HG02884 (cell line): ENCODE measurements at regions not wholly inside any gene's neighbourhood (a gene's known extent, or its start where the extent isn't known, plus 50 kb on each side); places are given as distances from the start of the nearest gene placed in this dataset.
"Not testable (repeated sequence)": the region's sequence is repeated elsewhere in the genome, so short reads cannot be mapped to it uniquely, and the experiment has no call there.

Experiments
- ATAC-seq: cut with Tn5 transposase; IDR thresholded peaks from one replicate; pipeline ENCODE4 v1.9.1; 2021; ENCODE audit warnings: mild to moderate bottlenecking, moderate library complexity; ENCODE audit not compliant: unreplicated experiment

- no peak for ATAC-seq
Observed at GRCh38 chr13:89518289-89519077, 1829.0 kb upstream of the MIR17HG start.

- no peak for ATAC-seq
Observed at GRCh38 chr13:89520468-89520867, 1827.0 kb upstream of the MIR17HG start.

- ATAC-seq = not testable (repeated sequence)
Observed at GRCh38 chr13:89521672-89522071, 1825.8 kb upstream of the MIR17HG start.

- no peak for ATAC-seq
Observed at GRCh38 chr13:89541091-89542030, 1806.1 kb upstream of the MIR17HG start.

- no peak for ATAC-seq
Observed at GRCh38 chr13:89550938-89551337, 1796.5 kb upstream of the MIR17HG start.

GRCh38 chr13:89554801-89555200 lies 1792.7 kb upstream of the MIR17HG start:
- ATAC-seq = no peak

GRCh38 chr13:89565476-89566100 lies 1781.9 kb upstream of the MIR17HG start:
- ATAC-seq = no peak

GRCh38 chr13:89567025-89567424 lies 1780.5 kb upstream of the MIR17HG start:
- no peak for ATAC-seq

GRCh38 chr13:89568276-89568675 lies 1779.2 kb upstream of the MIR17HG start:
- no peak for ATAC-seq

GRCh38 chr13:89568746-89569145 lies 1778.7 kb upstream of the MIR17HG start:
- ATAC-seq = no peak

GRCh38 chr13:89571676-89572075 lies 1775.8 kb upstream of the MIR17HG start:
- ATAC-seq = no peak

GRCh38 chr13:89574077-89574476 lies 1773.4 kb upstream of the MIR17HG start:
- no peak for ATAC-seq

GRCh38 chr13:89577301-89577700 lies 1770.2 kb upstream of the MIR17HG start:
- ATAC-seq = no peak

- ATAC-seq = no peak
Observed at GRCh38 chr13:89584058-89584620, 1763.3 kb upstream of the MIR17HG start.

- ATAC-seq = no peak
Observed at GRCh38 chr13:89602655-89603054, 1744.8 kb upstream of the MIR17HG start.

- no peak for ATAC-seq
Observed at GRCh38 chr13:89603187-89603586, 1744.3 kb upstream of the MIR17HG start.

- ATAC-seq = no peak
Observed at GRCh38 chr13:89609318-89609717, 1738.2 kb upstream of the MIR17HG start.

GRCh38 chr13:89610331-89610730 lies 1737.2 kb upstream of the MIR17HG start:
- no peak for ATAC-seq

- ATAC-seq = no peak
Observed at GRCh38 chr13:89610881-89611280, 1736.6 kb upstream of the MIR17HG start.

GRCh38 chr13:89627996-89628395 lies 1719.5 kb upstream of the MIR17HG start:
- no peak for ATAC-seq

GRCh38 chr13:89628567-89628966 lies 1718.9 kb upstream of the MIR17HG start:
- ATAC-seq = no peak
